ENCODE measurements at regions not wholly inside any gene's neighbourhood (a gene's known extent, or its start where the extent isn't known, plus 50 kb on each side); places are given as distances from the start of the nearest gene placed in this dataset.
A peak's percentile ranks its signal among the peaks of the same experiment; 100 is the strongest.

GRCh38 chr5:121319292-121319691, 532.4 kb upstream of the FTMT start:
- Histone ChIP-seq H3K27ac (ENCODE audit: poor library complexity, severe bottlenecking) (no peak overlapping the region), H3K36me3 (ENCODE audit: low read depth) (no peaks in the 10 kb centered on the region), H3K9me3 (ENCODE audit: severe bottlenecking) (no peaks in the 10 kb centered on the region), H3K4me3 (ENCODE audit: severe bottlenecking) (no peak overlapping the region), H3K4me1 (ENCODE audit: insufficient read depth, poor library complexity, severe bottlenecking) (no peaks in the 10 kb centered on the region), H3K27me3 (ENCODE audit: insufficient read depth, poor library complexity, severe bottlenecking) (no peaks in the 10 kb centered on the region)
- TF ChIP-seq CTCF (IDR thresholded peaks at IDR 0.05; ENCODE audit: poor library complexity, severe bottlenecking) = no peak
- DNase-seq (ENCODE audit: low spot score) = no peak
- no peak for ATAC-seq (ENCODE audit: low read depth)

DNA sequence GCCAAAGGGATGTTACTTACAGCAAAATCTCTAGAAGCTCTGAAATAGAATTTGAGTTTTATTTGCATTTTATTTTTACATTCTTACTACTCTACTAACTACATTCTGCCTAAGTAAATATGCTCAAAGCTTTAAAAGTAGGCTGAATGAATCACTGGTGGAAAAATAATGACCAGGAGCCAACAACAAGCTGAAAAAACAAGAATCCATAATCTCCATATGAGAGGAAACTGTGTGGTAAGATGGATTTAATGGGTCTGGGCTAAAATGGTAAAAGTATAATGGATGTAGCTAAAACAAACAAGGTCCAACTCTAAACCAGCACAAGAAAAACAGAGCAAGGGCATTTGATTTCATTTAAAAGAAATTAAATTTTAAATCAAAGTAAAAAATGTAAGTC, 525.8 kb upstream of the FTMT start:
- Histone ChIP-seq H3K4me1 (ENCODE audit: insufficient read depth, poor library complexity, severe bottlenecking) (no peaks in the 10 kb centered on the region), H3K4me3 (ENCODE audit: severe bottlenecking) (no peak overlapping the region), H3K9me3 (ENCODE audit: severe bottlenecking) (no peaks in the 10 kb centered on the region), H3K27me3 (ENCODE audit: insufficient read depth, poor library complexity, severe bottlenecking) (no peaks in the 10 kb centered on the region), H3K36me3 (ENCODE audit: low read depth) (no peaks in the 10 kb centered on the region), H3K27ac (ENCODE audit: poor library complexity, severe bottlenecking) (no peak overlapping the region)
- TF ChIP-seq CTCF (IDR thresholded peaks at IDR 0.05; ENCODE audit: poor library complexity, severe bottlenecking) = no peak
- no peak for DNase-seq (ENCODE audit: low spot score)
- no peak for ATAC-seq (ENCODE audit: low read depth)

- ATAC-seq (ENCODE audit: low read depth) = peak; percentile 82
Observed at GRCh38 chr5:121350181-121350930, 501.3 kb upstream of the FTMT start.

DNA sequence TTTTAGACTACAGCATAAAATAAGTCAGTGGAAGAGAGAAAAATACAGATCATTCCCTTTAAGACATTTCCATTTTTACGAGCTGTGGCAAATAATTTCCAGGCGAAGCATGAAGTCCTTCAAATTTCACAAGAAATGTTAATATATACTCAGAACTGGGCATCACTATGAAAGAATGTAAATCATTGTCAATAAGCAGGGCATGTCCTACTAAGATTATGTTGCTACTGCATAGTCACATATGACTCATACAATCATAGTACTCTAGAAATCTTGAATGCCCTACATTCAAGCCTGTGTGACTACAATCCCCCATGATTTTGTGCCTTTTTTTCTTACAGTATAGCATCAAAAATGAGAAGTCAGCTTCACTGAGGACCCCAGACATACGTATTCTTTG, 485.2 kb upstream of the FTMT start:
- ATAC-seq (ENCODE audit: low read depth) (peak; percentile 100), DNase-seq (ENCODE audit: low spot score) (no peak)

More at GRCh38 chr5:121350181-121350930, 501.3 kb upstream of the FTMT start:
- no peak for DNase-seq (ENCODE audit: low spot score)
- no peaks in the 10 kb centered on the region for H3K9me3 ChIP-seq (ENCODE audit: severe bottlenecking)
- no peak for TF ChIP-seq CTCF (IDR thresholded peaks at IDR 0.05; ENCODE audit: poor library complexity, severe bottlenecking)
- H3K4me1 ChIP-seq (ENCODE audit: insufficient read depth, poor library complexity, severe bottlenecking) = peaks cover 10% of the 10 kb centered on the region
- no peaks in the 10 kb centered on the region for H3K27me3 ChIP-seq (ENCODE audit: insufficient read depth, poor library complexity, severe bottlenecking)
- no peak overlapping the region for H3K27ac ChIP-seq (ENCODE audit: poor library complexity, severe bottlenecking)
- H3K36me3 ChIP-seq (ENCODE audit: low read depth) = no peaks in the 10 kb centered on the region
- H3K4me3 ChIP-seq (ENCODE audit: severe bottlenecking) = no peak overlapping the region

More for the DNA sequence above, 485.2 kb upstream of the FTMT start:
- H3K4me3 ChIP-seq (ENCODE audit: severe bottlenecking) = no peak overlapping the region
- TF ChIP-seq CTCF (IDR thresholded peaks at IDR 0.05; ENCODE audit: poor library complexity, severe bottlenecking) = no peak
- no peaks in the 10 kb centered on the region for H3K27me3 ChIP-seq (ENCODE audit: insufficient read depth, poor library complexity, severe bottlenecking)
- H3K4me1 ChIP-seq (ENCODE audit: insufficient read depth, poor library complexity, severe bottlenecking) = peaks cover 10% of the 10 kb centered on the region
- no peaks in the 10 kb centered on the region for H3K36me3 ChIP-seq (ENCODE audit: low read depth)
- H3K27ac ChIP-seq (ENCODE audit: poor library complexity, severe bottlenecking) = peak overlapping the region; percentile 10
- H3K9me3 ChIP-seq (ENCODE audit: severe bottlenecking) = no peaks in the 10 kb centered on the region

All from RWPE2 (cell line).